ENCODE measurements at regions not wholly inside any gene's neighbourhood (a gene's known extent, or its start where the extent isn't known, plus 50 kb on each side); places are given as distances from the start of the nearest gene placed in this dataset.

GRCh38 chr1:216904471-216904870 is 181.2 kb upstream of the ESRRG start:
- Histone ChIP-seq H3K14ac (ENCODE audit: low read length) (no peak overlapping the region), H3K4me1 (ENCODE audit: control insufficient read depth in 2 of 2, insufficient read depth in 1 of 2, low read depth in 1 of 2, low read length in 2 of 2) (peaks cover 5 to 9% of the 10 kb centered on the region in 2 donors), H2BK15ac (ENCODE audit: low read length) (no peak overlapping the region), H3K27me3 (ENCODE audit: control insufficient read depth in 3 of 3, insufficient read depth in 3 of 3, low read depth in 1 of 3, low read length in 3 of 3) (no peaks in the 10 kb centered on the region), H3K79me1 (ENCODE audit: low read depth, low read length) (no peaks in the 10 kb centered on the region), H3K4me3 (ENCODE audit: low read length in 2 of 2) (no peak overlapping the region), H3K27ac (replicated peaks; ENCODE audit: low read length) (no peak overlapping the region), H3K18ac (ENCODE audit: low read length) (no peak overlapping the region), H3K4me2 (ENCODE audit: insufficient read depth, low read length, poor library complexity, severe bottlenecking) (no peak overlapping the region), H2AK5ac (ENCODE audit: low read depth, low read length) (no peak overlapping the region), H3K9ac (ENCODE audit: low read depth, low read length, poor library complexity) (no peak overlapping the region), H2BK5ac (ENCODE audit: low read length) (no peak overlapping the region), H3K23ac (ENCODE audit: low read depth, low read length, poor library complexity) (no peak overlapping the region), H3K36me3 (replicated peaks in 1 of 2; ENCODE audit: control insufficient read depth in 2 of 2, insufficient read depth in 2 of 2, low read length in 2 of 2) (no peaks in the 10 kb centered on the region), H3K9me3 (replicated peaks in 1 of 2; ENCODE audit: control insufficient read depth in 2 of 2, insufficient read depth in 1 of 2, low read depth in 1 of 2, low read length in 2 of 2) (no peaks in the 10 kb centered on the region), H2BK120ac (ENCODE audit: low read depth, low read length) (no peak overlapping the region), H3K4ac (ENCODE audit: low read length) (no peak overlapping the region), H2BK12ac (ENCODE audit: low read length) (no peak overlapping the region), H2AFZ (ENCODE audit: low read length) (no peak overlapping the region), H4K8ac (ENCODE audit: low read depth, low read length) (no peak overlapping the region), H4K91ac (ENCODE audit: low read depth, low read length, poor library complexity) (no peak overlapping the region)
- no peak for DNase-seq (ENCODE audit: low spot score)
- WGBS, 2 donors (ENCODE audit: extremely low coverage in 2 of 2, insufficient read length in 2 of 2, insufficient replicate concordance in 1 of 2), result no CpG with 5 or more reads among the region's 7 CpGs

- Histone ChIP-seq H4K8ac (ENCODE audit: low read depth, low read length) (no peak overlapping the region), H3K4ac (ENCODE audit: low read length) (no peak overlapping the region), H2BK15ac (ENCODE audit: low read length) (no peak overlapping the region), H3K4me3 (ENCODE audit: low read length in 2 of 2) (no peak overlapping the region), H3K27me3 (ENCODE audit: control insufficient read depth in 3 of 3, insufficient read depth in 3 of 3, low read depth in 1 of 3, low read length in 3 of 3) (no peaks in the 10 kb centered on the region), H2BK5ac (ENCODE audit: low read length) (no peak overlapping the region), H3K36me3 (replicated peaks in 1 of 2; ENCODE audit: control insufficient read depth in 2 of 2, insufficient read depth in 2 of 2, low read length in 2 of 2) (no peaks in the 10 kb centered on the region), H4K91ac (ENCODE audit: low read depth, low read length, poor library complexity) (no peak overlapping the region), H2AK5ac (ENCODE audit: low read depth, low read length) (no peak overlapping the region), H2BK120ac (ENCODE audit: low read depth, low read length) (no peak overlapping the region), H3K27ac (replicated peaks; ENCODE audit: low read length) (no peak overlapping the region), H3K4me1 (ENCODE audit: control insufficient read depth in 2 of 2, insufficient read depth in 1 of 2, low read depth in 1 of 2, low read length in 2 of 2) (peaks cover 5 to 9% of the 10 kb centered on the region in 2 donors), H3K18ac (ENCODE audit: low read length) (no peak overlapping the region), H2BK12ac (ENCODE audit: low read length) (no peak overlapping the region), H3K79me1 (ENCODE audit: low read depth, low read length) (no peaks in the 10 kb centered on the region), H3K9me3 (replicated peaks in 1 of 2; ENCODE audit: control insufficient read depth in 2 of 2, insufficient read depth in 1 of 2, low read depth in 1 of 2, low read length in 2 of 2) (no peaks in the 10 kb centered on the region), H2AFZ (ENCODE audit: low read length) (peak overlapping the region; percentile 21), H3K9ac (ENCODE audit: low read depth, low read length, poor library complexity) (no peak overlapping the region), H3K23ac (ENCODE audit: low read depth, low read length, poor library complexity) (no peak overlapping the region), H3K14ac (ENCODE audit: low read length) (no peak overlapping the region), H3K4me2 (ENCODE audit: insufficient read depth, low read length, poor library complexity, severe bottlenecking) (no peak overlapping the region)
- no CpG with 5 or more reads among the region's 2 CpGs for WGBS, 2 donors (ENCODE audit: extremely low coverage in 2 of 2, insufficient read length in 2 of 2, insufficient replicate concordance in 1 of 2)
- no peak for DNase-seq (ENCODE audit: low spot score)
Observed at GRCh38 chr1:216903382-216903740, 180.1 kb upstream of the ESRRG start.

- Histone ChIP-seq H3K27me3 (ENCODE audit: control insufficient read depth in 3 of 3, insufficient read depth in 3 of 3, low read depth in 1 of 3, low read length in 3 of 3) (no peaks in the 10 kb centered on the region), H2BK12ac (ENCODE audit: low read length) (no peak overlapping the region), H3K9me3 (replicated peaks in 1 of 2; ENCODE audit: control insufficient read depth in 2 of 2, insufficient read depth in 1 of 2, low read depth in 1 of 2, low read length in 2 of 2) (no peaks in the 10 kb centered on the region), H4K91ac (ENCODE audit: low read depth, low read length, poor library complexity) (no peak overlapping the region), H2AK5ac (ENCODE audit: low read depth, low read length) (no peak overlapping the region), H3K14ac (ENCODE audit: low read length) (no peak overlapping the region), H3K4me2 (ENCODE audit: insufficient read depth, low read length, poor library complexity, severe bottlenecking) (no peak overlapping the region), H2AFZ (ENCODE audit: low read length) (peak overlapping the region; percentile 21), H4K8ac (ENCODE audit: low read depth, low read length) (no peak overlapping the region), H3K18ac (ENCODE audit: low read length) (no peak overlapping the region), H2BK15ac (ENCODE audit: low read length) (no peak overlapping the region), H3K79me1 (ENCODE audit: low read depth, low read length) (no peaks in the 10 kb centered on the region), H3K36me3 (replicated peaks in 1 of 2; ENCODE audit: control insufficient read depth in 2 of 2, insufficient read depth in 2 of 2, low read length in 2 of 2) (no peaks in the 10 kb centered on the region), H2BK5ac (ENCODE audit: low read length) (no peak overlapping the region), H3K4me3 (ENCODE audit: low read length in 2 of 2) (no peak overlapping the region), H3K23ac (ENCODE audit: low read depth, low read length, poor library complexity) (no peak overlapping the region), H3K4me1 (ENCODE audit: control insufficient read depth in 2 of 2, insufficient read depth in 1 of 2, low read depth in 1 of 2, low read length in 2 of 2) (peaks cover 5 to 9% of the 10 kb centered on the region in 2 donors), H3K27ac (replicated peaks; ENCODE audit: low read length) (no peak overlapping the region), H3K9ac (ENCODE audit: low read depth, low read length, poor library complexity) (no peak overlapping the region), H3K4ac (ENCODE audit: low read length) (no peak overlapping the region), H2BK120ac (ENCODE audit: low read depth, low read length) (no peak overlapping the region)
- DNase-seq (ENCODE audit: low spot score), result no peak
- WGBS, 2 donors (ENCODE audit: extremely low coverage in 2 of 2, insufficient read length in 2 of 2, insufficient replicate concordance in 1 of 2), result no CpG with 5 or more reads among the region's 5 CpGs
Observed at GRCh38 chr1:216902669-216903381, 179.6 kb upstream of the ESRRG start.

GRCh38 chr1:216900116-216900620 is 176.9 kb upstream of the ESRRG start:
- Histone ChIP-seq H3K4me1 (ENCODE audit: control insufficient read depth in 2 of 2, insufficient read depth in 1 of 2, low read depth in 1 of 2, low read length in 2 of 2) (peaks cover 5 to 12% of the 10 kb centered on the region in 2 donors), H3K4ac (ENCODE audit: low read length) (no peak overlapping the region), H3K36me3 (replicated peaks in 1 of 2; ENCODE audit: control insufficient read depth in 2 of 2, insufficient read depth in 2 of 2, low read length in 2 of 2) (no peaks in the 10 kb centered on the region), H2AK5ac (ENCODE audit: low read depth, low read length) (no peak overlapping the region), H4K8ac (ENCODE audit: low read depth, low read length) (no peak overlapping the region), H3K23ac (ENCODE audit: low read depth, low read length, poor library complexity) (no peak overlapping the region), H2BK5ac (ENCODE audit: low read length) (no peak overlapping the region), H3K79me1 (ENCODE audit: low read depth, low read length) (no peaks in the 10 kb centered on the region), H3K18ac (ENCODE audit: low read length) (no peak overlapping the region), H3K14ac (ENCODE audit: low read length) (no peak overlapping the region), H2BK15ac (ENCODE audit: low read length) (no peak overlapping the region), H4K91ac (ENCODE audit: low read depth, low read length, poor library complexity) (no peak overlapping the region), H3K27ac (replicated peaks; ENCODE audit: low read length) (no peak overlapping the region), H2BK120ac (ENCODE audit: low read depth, low read length) (no peak overlapping the region), H2BK12ac (ENCODE audit: low read length) (no peak overlapping the region), H3K9me3 (replicated peaks in 1 of 2; ENCODE audit: control insufficient read depth in 2 of 2, insufficient read depth in 1 of 2, low read depth in 1 of 2, low read length in 2 of 2) (no peaks in the 10 kb centered on the region), H3K4me3 (ENCODE audit: low read length in 2 of 2) (no peak overlapping the region), H3K9ac (ENCODE audit: low read depth, low read length, poor library complexity) (no peak overlapping the region), H3K4me2 (ENCODE audit: insufficient read depth, low read length, poor library complexity, severe bottlenecking) (no peak overlapping the region), H2AFZ (ENCODE audit: low read length) (no peak overlapping the region), H3K27me3 (ENCODE audit: control insufficient read depth in 3 of 3, insufficient read depth in 3 of 3, low read depth in 1 of 3, low read length in 3 of 3) (no peaks in the 10 kb centered on the region)
- DNase-seq (ENCODE audit: low spot score), result no peak
- WGBS, 2 donors (ENCODE audit: extremely low coverage in 2 of 2, insufficient read length in 2 of 2, insufficient replicate concordance in 1 of 2), result no CpG with 5 or more reads among the region's 2 CpGs

All from neuronal stem cell (in vitro differentiated cells).